IPS DF 19.7 (cell line): ENCODE measurements at regions not wholly inside any gene's neighbourhood (a gene's known extent, or its start where the extent isn't known, plus 50 kb on each side); places are given as distances from the start of the nearest gene placed in this dataset.
"Not testable (repeated sequence)": the region's sequence is repeated elsewhere in the genome, so short reads cannot be mapped to it uniquely, and the experiment has no call there.

Experiments used
- DNase-seq: peaks from one replicate; pipeline ENCODE4 v3.0.0-alpha.2; 2013; ENCODE audit warnings: low read depth, low spot score

GRCh38 chr3:13195374-13195773, 122.1 kb upstream of the IQSEC1 start:
- DNase-seq, result no peak

GRCh38 chr3:13194285-13195209, 121.3 kb upstream of the IQSEC1 start:
- no peak for DNase-seq

- DNase-seq, result no peak
Measured at GRCh38 chr3:13193320-13194284, 120.4 kb upstream of the IQSEC1 start.

- DNase-seq, result no peak
Measured at GRCh38 chr3:13192471-13193213, 119.4 kb upstream of the IQSEC1 start.

GRCh38 chr3:13191016-13191415, 117.8 kb upstream of the IQSEC1 start:
- DNase-seq, result no peak

GRCh38 chr3:13190378-13190765, 117.1 kb upstream of the IQSEC1 start:
- no peak for DNase-seq

GRCh38 chr3:13189639-13190377, 116.6 kb upstream of the IQSEC1 start:
- DNase-seq, result no peak

- DNase-seq, result no peak
Measured at GRCh38 chr3:13188975-13189374, 115.7 kb upstream of the IQSEC1 start.

GRCh38 chr3:13188181-13188779, 115.1 kb upstream of the IQSEC1 start:
- DNase-seq, result no peak

GRCh38 chr3:13187593-13187992, 114.4 kb upstream of the IQSEC1 start:
- no peak for DNase-seq

- DNase-seq, result no peak
Measured at GRCh38 chr3:13186435-13186815, 113.2 kb upstream of the IQSEC1 start.

GRCh38 chr3:13185737-13186434, 112.7 kb upstream of the IQSEC1 start:
- no peak for DNase-seq

- not testable (repeated sequence) for DNase-seq
Measured at GRCh38 chr3:13179582-13180210, 106.5 kb upstream of the IQSEC1 start.

GRCh38 chr3:13179181-13179580, 106.0 kb upstream of the IQSEC1 start:
- DNase-seq, result no peak

- DNase-seq, result no peak
Measured at GRCh38 chr3:13178107-13178506, 104.9 kb upstream of the IQSEC1 start.

- no peak for DNase-seq
Measured at GRCh38 chr3:13177641-13178040, 104.4 kb upstream of the IQSEC1 start.

GRCh38 chr3:13177236-13177635, 104.0 kb upstream of the IQSEC1 start:
- no peak for DNase-seq

- no peak for DNase-seq
Measured at GRCh38 chr3:13176445-13176844, 103.2 kb upstream of the IQSEC1 start.

GRCh38 chr3:13174803-13175135, 101.5 kb upstream of the IQSEC1 start:
- DNase-seq, result no peak
